IMR-90 (cell line): ENCODE measurements at regions not wholly inside any gene's neighbourhood (a gene's known extent, or its start where the extent isn't known, plus 50 kb on each side); places are given as distances from the start of the nearest gene placed in this dataset.

Experiments used
- ATAC-seq: fragments of 200-7000 bp; cut with Tn5 transposase; 2 replicates; pipeline ENCODE4 v1.9.1; 2020; ENCODE audit warnings: low read depth, mild to moderate bottlenecking, moderate library complexity
- BruUV-seq: library from RNA; stranded (reverse); fragments of 400-500 nt; replicated peaks from 2 replicates; lab custom pipeline; 2021; lab: Mats Ljungman, UMichigan
- CTCF ChIA-PET: fragments of 300-600 bp; formaldehyde crosslinking; extraction: SDS; loops from one replicate; lab custom pipeline; 2021; ENCODE audit warnings: antibody characterized with exemption; lab: Yijun Ruan, JAX
- POLR2A ChIA-PET: fragments of 300-600 bp; sonication (Branson Sonifier 250); formaldehyde crosslinking; loops from one replicate; lab custom pipeline; 2022; ENCODE audit warnings: antibody characterized with exemption; ENCODE audit not compliant: unreplicated experiment; lab: Charles Lee
- DNase-seq: peaks from one replicate; pipeline ENCODE4 v3.0.0; 2013
- H2AFZ ChIP-seq: replicated peaks from 2 replicates; pipeline ENCODE3; 2013; ENCODE audit warnings: low read length, mild to moderate bottlenecking; ENCODE audit not compliant: poor library complexity
- H2AK5ac ChIP-seq: 2 replicates; pipeline ENCODE4 v1.6.1; 2013; ENCODE audit warnings: low read depth, low read length, inconsistent platforms
- H2AK9ac ChIP-seq: replicated peaks from 2 replicates; pipeline ENCODE3; 2013; ENCODE audit warnings: mild to moderate bottlenecking, low read depth, low read length, moderate library complexity; ENCODE audit not compliant: poor library complexity
- H2BK120ac ChIP-seq: 2 replicates; pipeline ENCODE4 v1.6.1; 2013; ENCODE audit warnings: low read depth, low read length, inconsistent platforms
- H2BK15ac ChIP-seq: 3 replicates; pipeline ENCODE4 v1.6.1; 2013; ENCODE audit warnings: low read depth, low read length, inconsistent platforms
- H2BK20ac ChIP-seq: 2 replicates; pipeline ENCODE4 v1.6.1; 2013; ENCODE audit warnings: low read depth, mild to moderate bottlenecking, inconsistent platforms, low read length, moderate library complexity
- H2BK5ac ChIP-seq: 2 replicates; pipeline ENCODE4 v1.6.1; 2013; ENCODE audit warnings: mild to moderate bottlenecking, low read depth, low read length, inconsistent platforms; ENCODE audit not compliant: poor library complexity, severe bottlenecking
- H3K14ac ChIP-seq: replicated peaks from 2 replicates; pipeline ENCODE4 v1.6.1; 2013; ENCODE audit warnings: low read depth, low read length, inconsistent platforms
- H3K18ac ChIP-seq: 2 replicates; pipeline ENCODE4 v1.6.1; 2013; ENCODE audit warnings: low read depth, low read length, control low read depth
- H3K23ac ChIP-seq: 2 replicates; pipeline ENCODE4 v1.6.1; 2013; ENCODE audit warnings: low read depth, low read length, inconsistent platforms
- H3K27ac ChIP-seq: 2 replicates; pipeline ENCODE4 v1.5.1; 2013; ENCODE audit warnings: mild to moderate bottlenecking, control low read depth, low read length; ENCODE audit not compliant: insufficient read depth
- H3K27me3 ChIP-seq: 2 replicates; pipeline ENCODE4 v1.6.1; 2013; ENCODE audit warnings: low read length; ENCODE audit not compliant: control insufficient read depth, insufficient read depth
- H3K36me3 ChIP-seq: 2 replicates; pipeline ENCODE4 v1.6.1; 2013; ENCODE audit warnings: low read length, mixed read lengths; ENCODE audit not compliant: control insufficient read depth, insufficient read depth
- H3K4ac ChIP-seq: 2 replicates; pipeline ENCODE4 v1.6.1; 2013; ENCODE audit warnings: low read depth, low read length, inconsistent platforms
- H3K4me1 ChIP-seq: 2 replicates; pipeline ENCODE4 v1.6.1; 2013; ENCODE audit warnings: low read length, mixed read lengths; ENCODE audit not compliant: control insufficient read depth, insufficient read depth
- H3K4me2 ChIP-seq: 2 replicates; pipeline ENCODE4 v1.6.1; 2013; ENCODE audit warnings: low read depth, mild to moderate bottlenecking, control low read depth, low read length, moderate library complexity
- H3K4me3 ChIP-seq: 2 replicates; pipeline ENCODE4 v1.5.1; 2013; ENCODE audit warnings: low read depth, mild to moderate bottlenecking, control low read depth, low read length, moderate library complexity; ENCODE audit not compliant: insufficient read depth
- H3K56ac ChIP-seq: 2 replicates; pipeline ENCODE4 v1.6.1; 2013; ENCODE audit warnings: low read length, inconsistent platforms; ENCODE audit not compliant: insufficient read depth; ENCODE audit errors: extremely low read depth
- H3K79me1 ChIP-seq, 2 experiments: 2 replicates each; pipeline ENCODE4 v1.6.1; 2013; ENCODE audit warnings: low read length in 2 of 2, inconsistent platforms in 1 of 2, low read depth in 1 of 2
- H3K9ac ChIP-seq: 2 replicates; pipeline ENCODE4 v1.6.1; 2013; ENCODE audit warnings: low read depth, low read length, control low read depth
- H3K9me1 ChIP-seq: 2 replicates; pipeline ENCODE4 v1.6.1; 2013; ENCODE audit warnings: low read length, inconsistent platforms; ENCODE audit not compliant: insufficient read depth
- H3K9me3 ChIP-seq: 2 replicates; pipeline ENCODE4 v1.6.1; 2013; ENCODE audit warnings: low read length; ENCODE audit not compliant: control insufficient read depth, insufficient read depth
- H4K20me1 ChIP-seq: 2 replicates; pipeline ENCODE4 v1.6.1; 2013; ENCODE audit warnings: low read length, inconsistent platforms; ENCODE audit not compliant: insufficient read depth
- H4K5ac ChIP-seq: 2 replicates; pipeline ENCODE4 v1.6.1; 2013; ENCODE audit warnings: mild to moderate bottlenecking, low read depth, low read length, control low read depth
- H4K8ac ChIP-seq, 2 experiments: 2 replicates each; pipeline ENCODE4 v1.6.1; 2013; ENCODE audit warnings: low read depth in 2 of 2, low read length in 2 of 2, control low read depth in 1 of 2, inconsistent platforms in 1 of 2
- H4K91ac ChIP-seq: 2 replicates; pipeline ENCODE4 v1.6.1; 2013; ENCODE audit warnings: low read depth, low read length, inconsistent platforms; ENCODE audit not compliant: insufficient read depth
- BHLHE40 ChIP-seq: fragments of 150-350 bp; IDR thresholded peaks from 2 replicates; pipeline ENCODE4 v1.6.1; 2016; ENCODE audit warnings: mild to moderate bottlenecking, low read depth, low read length
- CEBPB ChIP-seq: IDR thresholded peaks from 2 replicates; pipeline ENCODE4 v1.6.1; 2012; ENCODE audit warnings: low read depth, low read length, improper control_type of control experiment
- CHD1 ChIP-seq: IDR thresholded peaks from 2 replicates; pipeline ENCODE4 v1.6.1; 2012; ENCODE audit warnings: low read depth, low read length, improper control_type of control experiment
- CTCF ChIP-seq: conservative IDR thresholded peaks from 2 replicates; pipeline ENCODE4 v1.5.1; 2012; ENCODE audit warnings: mild to moderate bottlenecking, low read depth, low read length, improper control_type of control experiment
- ELK1 ChIP-seq: fragments of 150-350 bp; IDR thresholded peaks from 2 replicates; pipeline ENCODE4 v1.6.1; 2016; ENCODE audit warnings: low read depth, mild to moderate bottlenecking, low read length, moderate library complexity, borderline replicate concordance
- FOS ChIP-seq: fragments of 150-350 bp; IDR thresholded peaks from 2 replicates; pipeline ENCODE4 v1.6.1; 2016; ENCODE audit warnings: low read depth, low read length
- MAFK ChIP-seq: IDR thresholded peaks from 2 replicates; pipeline ENCODE4 v1.6.1; 2012; ENCODE audit warnings: low read depth, low read length, improper control_type of control experiment
- MAZ ChIP-seq: IDR thresholded peaks from 2 replicates; pipeline ENCODE4 v1.6.1; 2012; ENCODE audit warnings: low read depth, mild to moderate bottlenecking, low read length, improper control_type of control experiment, moderate library complexity, borderline replicate concordance
- MXI1 ChIP-seq: IDR thresholded peaks from 2 replicates; pipeline ENCODE4 v1.6.1; 2012; ENCODE audit warnings: low read depth, mild to moderate bottlenecking, low read length, moderate library complexity, borderline replicate concordance
- NFE2L2 ChIP-seq: fragments of 150-350 bp; IDR thresholded peaks from 2 replicates; pipeline ENCODE4 v1.6.1; 2016; ENCODE audit warnings: low read depth, mild to moderate bottlenecking, low read length
- POLR2A ChIP-seq: IDR thresholded peaks from 2 replicates; pipeline ENCODE4 v1.6.1; 2012; ENCODE audit warnings: mild to moderate bottlenecking, low read depth, low read length
- RAD21 ChIP-seq: IDR thresholded peaks from 2 replicates; pipeline ENCODE4 v1.6.1; 2012; ENCODE audit warnings: low read length, improper control_type of control experiment
- RCOR1 ChIP-seq: IDR thresholded peaks from 2 replicates; pipeline ENCODE4 v1.6.1; 2012; ENCODE audit warnings: mild to moderate bottlenecking, low read length, improper control_type of control experiment; ENCODE audit not compliant: insufficient replicate concordance
- RFX5 ChIP-seq: IDR thresholded peaks from 2 replicates; pipeline ENCODE4 v1.8.0; 2012; ENCODE audit warnings: low read depth, mild to moderate bottlenecking, low read length, moderate library complexity
- SMC3 ChIP-seq: fragments of 150-350 bp; IDR thresholded peaks from 2 replicates; pipeline ENCODE4 v1.6.1; 2016; ENCODE audit warnings: low read depth, mild to moderate bottlenecking, antibody characterized with exemption, low read length, moderate library complexity
- USF2 ChIP-seq: fragments of 150-350 bp; IDR thresholded peaks from 2 replicates; pipeline ENCODE4 v1.6.1; 2017; ENCODE audit warnings: mild to moderate bottlenecking, antibody characterized with exemption, low read length, low read depth
- WGBS, 2 experiments: methylation state at CpG; one replicate each; pipeline versions ENCODE4 v1.1.5 to v1.1.7; 2013; ENCODE audit warnings: missing lambda C conversion rate in 2 of 2; ENCODE audit not compliant: insufficient read length in 1 of 2; ENCODE audit errors: extremely low coverage in 2 of 2; 5-methylcytosine and 5-hydroxymethylcytosine counted together
- dilution Hi-C: fragments of 300-500 bp; cut with HindIII; formaldehyde crosslinking; loops from one replicate; pipeline ENCODE4 v1.14.3; 2018; ENCODE audit warnings: low sequenced_read_pairs; ENCODE audit not compliant: unreplicated experiment
- in situ Hi-C: fragments of 300-500 bp; cut with MboI; formaldehyde crosslinking; loops from 3 replicates; pipeline ENCODE4 v1.14.3; 2019; ENCODE audit warnings: low sequenced_read_pairs, inconsistent platforms, mixed read lengths
- intact Hi-C: fragments of 100-400 bp; cut with micrococcal nuclease; formaldehyde crosslinking; loops from 2 replicates; pipeline ENCODE4 v1.10.0; 2022

- no peak overlapping the region for H3K27ac ChIP-seq
- no CpG with 5 or more reads among the region's 4 CpGs for WGBS, 2 experiments
- no TSS peak for BruUV-seq
- H2AK5ac ChIP-seq, result no peak overlapping the region
- no peak overlapping the region for H3K18ac ChIP-seq
- no peak overlapping the region for H2BK120ac ChIP-seq
- no peak overlapping the region for H2BK5ac ChIP-seq
- dilution Hi-C loops (no loop called here), intact Hi-C loops (no loop called here), in situ Hi-C loops (no loop called here)
- H4K20me1 ChIP-seq, result no peaks in the 10 kb centered on the region
- H3K4me1 ChIP-seq, result no peaks in the 10 kb centered on the region; the same call in none of the 2 replicates
- H4K5ac ChIP-seq, result no peak overlapping the region
- ATAC-seq, result peak; percentile 60
- no peaks in the 10 kb centered on the region for H3K36me3 ChIP-seq
- POLR2A ChIA-PET, result no interaction called here
- CTCF ChIA-PET, result interaction anchor here (0.6 to 1.2 kb wide), 2 partner anchors 127 to 132 kb away, joined by 3 read pairs; no protein-coding TSS in a partner anchor
- H3K4me2 ChIP-seq, result no peak overlapping the region
- H4K8ac ChIP-seq, result no peak overlapping the region
- no peak overlapping the region for H3K4ac ChIP-seq
- no peaks in the 10 kb centered on the region for H3K79me1 ChIP-seq
- no peak overlapping the region for H3K23ac ChIP-seq
- no peaks in the 10 kb centered on the region for H3K9me3 ChIP-seq
- peak; percentile 32 for DNase-seq
- no peak overlapping the region for H4K91ac ChIP-seq
- no peak overlapping the region for H3K14ac ChIP-seq
- TF ChIP-seq SMC3 (no peak), CHD1 (no peak), MAZ (no peak), NFE2L2 (no peak), RCOR1 (no peak), POLR2A (no peak), FOS (no peak), RAD21 (no peak), MXI1 (no peak), USF2 (no peak), ELK1 (no peak), CEBPB (no peak), RFX5 (no peak), BHLHE40 (no peak), CTCF (no peak), MAFK (no peak)
- no peak overlapping the region for H3K9ac ChIP-seq
- peaks cover 2% of the 10 kb centered on the region; the same call in 1 of the 2 replicates for H3K27me3 ChIP-seq
- H3K56ac ChIP-seq, result no peak overlapping the region
- no peak overlapping the region for H3K4me3 ChIP-seq
- H2AFZ ChIP-seq, result no peak overlapping the region
- H2AK9ac ChIP-seq, result no peak overlapping the region
- peaks cover 4% of the 10 kb centered on the region; the same call in 1 of the 2 replicates for H3K9me1 ChIP-seq
- H2BK20ac ChIP-seq, result no peak overlapping the region
- no peak overlapping the region for H2BK15ac ChIP-seq
Measured at GRCh38 chr5:74124826-74125225, 498.8 kb downstream of the ARHGEF28 start.
